H7 (cell line): ENCODE measurements at regions not wholly inside any gene's neighbourhood (a gene's known extent, or its start where the extent isn't known, plus 50 kb on each side); places are given as distances from the start of the nearest gene placed in this dataset.
"Not testable (repeated sequence)": the region's sequence is repeated elsewhere in the genome, so short reads cannot be mapped to it uniquely, and the experiment has no call there.

ENCODE experiments used
- DNase-seq: peaks from one replicate; pipeline ENCODE4 v3.0.0; 2012
- H3K27me3 ChIP-seq: 2 replicates; pipeline ENCODE4 v1.6.0; 2011; ENCODE audit warnings: mild to moderate bottlenecking, low read length; ENCODE audit not compliant: control insufficient read depth, insufficient read depth
- H3K36me3 ChIP-seq: replicated peaks from 2 replicates; pipeline ENCODE4 v1.5.1; 2011; ENCODE audit warnings: low read length; ENCODE audit not compliant: control insufficient read depth, insufficient read depth
- H3K4me3 ChIP-seq: 2 replicates; pipeline ENCODE4 v1.5.1; 2011; ENCODE audit warnings: low read depth, mild to moderate bottlenecking, control low read depth, low read length, moderate library complexity; ENCODE audit not compliant: insufficient read depth

- DNase-seq = no peak
- no peaks in the 10 kb centered on the region for H3K36me3 ChIP-seq
- H3K27me3 ChIP-seq = no peaks in the 10 kb centered on the region
- H3K4me3 ChIP-seq = no peak overlapping the region
Observed at GRCh38 chr18:26637324-26637723, 89.0 kb upstream of the KCTD1 start.

GRCh38 chr18:26635466-26635865 lies 87.1 kb upstream of the KCTD1 start:
- no peak for DNase-seq
- Histone ChIP-seq H3K36me3 (no peaks in the 10 kb centered on the region), H3K27me3 (no peaks in the 10 kb centered on the region), H3K4me3 (no peak overlapping the region)

- DNase-seq = no peak
- Histone ChIP-seq H3K4me3 (no peak overlapping the region), H3K36me3 (no peaks in the 10 kb centered on the region), H3K27me3 (no peaks in the 10 kb centered on the region)
Observed at GRCh38 chr18:26634631-26635030, 86.3 kb upstream of the KCTD1 start.

- H3K4me3 ChIP-seq = no peak overlapping the region
- H3K36me3 ChIP-seq = no peaks in the 10 kb centered on the region
- DNase-seq = no peak
- H3K27me3 ChIP-seq = no peaks in the 10 kb centered on the region
Observed at GRCh38 chr18:26631135-26631534, 82.8 kb upstream of the KCTD1 start.

GRCh38 chr18:26630596-26630995 lies 82.2 kb upstream of the KCTD1 start:
- H3K27me3 ChIP-seq = no peaks in the 10 kb centered on the region
- no peaks in the 10 kb centered on the region for H3K36me3 ChIP-seq
- no peak overlapping the region for H3K4me3 ChIP-seq
- no peak for DNase-seq

GRCh38 chr18:26628017-26628416 lies 79.7 kb upstream of the KCTD1 start:
- Histone ChIP-seq H3K4me3 (no peak overlapping the region), H3K36me3 (no peaks in the 10 kb centered on the region), H3K27me3 (no peaks in the 10 kb centered on the region)
- no peak for DNase-seq

GRCh38 chr18:26624443-26624842 lies 76.1 kb upstream of the KCTD1 start:
- H3K27me3 ChIP-seq = no peaks in the 10 kb centered on the region
- DNase-seq = no peak
- no peak overlapping the region for H3K4me3 ChIP-seq
- H3K36me3 ChIP-seq = no peaks in the 10 kb centered on the region

- H3K4me3 ChIP-seq = not testable (repeated sequence)
Observed at GRCh38 chr18:26623314-26623713, 75.0 kb upstream of the KCTD1 start.

GRCh38 chr18:26621161-26622026 lies 73.0 kb upstream of the KCTD1 start:
- no peak overlapping the region for H3K4me3 ChIP-seq
- H3K36me3 ChIP-seq = no peaks in the 10 kb centered on the region
- DNase-seq = peak; percentile 81
- H3K27me3 ChIP-seq = no peaks in the 10 kb centered on the region

More at GRCh38 chr18:26623314-26623713, 75.0 kb upstream of the KCTD1 start:
- H3K27me3 ChIP-seq, H3K36me3 ChIP-seq, DNase-seq: not testable (repeated sequence)

- Histone ChIP-seq H3K27me3 (no peaks in the 10 kb centered on the region), H3K36me3 (no peaks in the 10 kb centered on the region), H3K4me3 (no peak overlapping the region)
- no peak for DNase-seq
Observed at GRCh38 chr18:26619350-26619749, 71.0 kb upstream of the KCTD1 start.

GRCh38 chr18:26618135-26618534 lies 69.8 kb upstream of the KCTD1 start:
- Histone ChIP-seq H3K36me3 (no peaks in the 10 kb centered on the region), H3K4me3 (no peak overlapping the region), H3K27me3 (no peaks in the 10 kb centered on the region)
- no peak for DNase-seq

- no peak for DNase-seq
- Histone ChIP-seq H3K4me3 (no peak overlapping the region), H3K27me3 (no peaks in the 10 kb centered on the region), H3K36me3 (no peaks in the 10 kb centered on the region)
Observed at GRCh38 chr18:26617151-26617554, 68.8 kb upstream of the KCTD1 start.

- DNase-seq = peak; percentile 28
- Histone ChIP-seq H3K27me3 (no peaks in the 10 kb centered on the region), H3K36me3 (no peaks in the 10 kb centered on the region), H3K4me3 (no peak overlapping the region)
Observed at GRCh38 chr18:26614374-26614773, 66.0 kb upstream of the KCTD1 start.
